H1 (cell line): ENCODE measurements at regions not wholly inside any gene's neighbourhood (a gene's known extent, or its start where the extent isn't known, plus 50 kb on each side); places are given as distances from the start of the nearest gene placed in this dataset.

Source experiments
- CTCF ChIA-PET: fragments of 300-600 bp; sonication (Branson Sonifier 250); formaldehyde crosslinking; loops from one replicate; lab custom pipeline; 2021; ENCODE audit not compliant: partially characterized antibody; lab: Charles Lee
- POLR2A ChIA-PET: fragments of 300-600 bp; sonication (Branson Sonifier 250); formaldehyde crosslinking; loops from one replicate; lab custom pipeline; 2021; ENCODE audit warnings: inconsistent platforms; ENCODE audit not compliant: partially characterized antibody; lab: Charles Lee
- DNase-seq, 2 experiments: peaks; one replicate each; pipeline versions ENCODE4 v3.0.0 to v3.0.0-alpha.2; 2010 to 2022; ENCODE audit warnings: low spot score in 2 of 2, low read depth in 1 of 2, mixed read lengths in 1 of 2
- FAIRE-seq: peaks from 2 replicates; lab custom pipeline; 2011; peaks lifted over from hg19 to GRCh38; lab: Jason Lieb, UNC
- H2AFZ ChIP-seq: 2 replicates; pipeline ENCODE4 v1.8.1; 2012; ENCODE audit warnings: low read length, inconsistent platforms
- H2AK5ac ChIP-seq: 2 replicates; pipeline ENCODE4 v1.6.1; 2013; ENCODE audit warnings: low read depth, low read length
- H2BK120ac ChIP-seq: replicated peaks from 2 replicates; pipeline ENCODE3; 2013; ENCODE audit warnings: low read depth, low read length, inconsistent platforms
- H2BK12ac ChIP-seq: 2 replicates; pipeline ENCODE4 v1.6.1; 2013; ENCODE audit warnings: low read depth, low read length
- H2BK15ac ChIP-seq: 2 replicates; pipeline ENCODE4 v1.6.1; 2013; ENCODE audit warnings: low read length
- H2BK20ac ChIP-seq: 2 replicates; pipeline ENCODE4 v1.6.1; 2013; ENCODE audit warnings: low read length
- H2BK5ac ChIP-seq: 2 replicates; pipeline ENCODE4 v1.6.1; 2013; ENCODE audit warnings: low read depth, low read length
- H3K14ac ChIP-seq: 2 replicates; pipeline ENCODE4 v1.6.1; 2013; ENCODE audit warnings: inconsistent platforms; ENCODE audit not compliant: insufficient read length
- H3K18ac ChIP-seq: 2 replicates; pipeline ENCODE4 v1.6.1; 2013; ENCODE audit warnings: low read length; ENCODE audit errors: extremely low read depth
- H3K23ac ChIP-seq: 2 replicates; pipeline ENCODE4 v1.6.1; 2013; ENCODE audit warnings: inconsistent platforms; ENCODE audit not compliant: insufficient read length
- H3K23me2 ChIP-seq: 2 replicates; pipeline ENCODE4 v1.6.1; 2013; ENCODE audit warnings: low read depth, low read length
- H3K27ac ChIP-seq: 2 replicates; pipeline ENCODE4 v1.6.1; 2011; ENCODE audit warnings: low read depth, low read length, inconsistent platforms
- H3K27me3 ChIP-seq, 4 experiments: replicated peaks in 1 of 4; 1 replicate in 1 of 4; 2 replicates in 3 of 4; pipeline versions ENCODE4 v1.6.1 to v1.8.1; 2011 to 2013; ENCODE audit warnings: low read length in 3 of 4, mild to moderate bottlenecking in 3 of 4, inconsistent platforms in 2 of 4, mixed read lengths in 2 of 4, moderate library complexity in 1 of 4; ENCODE audit not compliant: control insufficient read depth in 3 of 4, insufficient read depth in 3 of 4; ENCODE audit errors: extremely low read depth in 1 of 4
- H3K36me3 ChIP-seq, 4 experiments: 2 replicates each; pipeline versions ENCODE4 v1.6.1 to v1.8.1; 2011 to 2013; ENCODE audit warnings: mild to moderate bottlenecking in 4 of 4, low read length in 3 of 4, moderate library complexity in 2 of 4, control low read depth in 1 of 4, inconsistent platforms in 1 of 4; ENCODE audit not compliant: insufficient read depth in 4 of 4, control insufficient read depth in 2 of 4
- H3K4ac ChIP-seq: replicated peaks from 2 replicates; pipeline ENCODE3; 2013; ENCODE audit warnings: low read length, low read depth, mixed read lengths, inconsistent platforms; ENCODE audit not compliant: insufficient read length
- H3K4me1 ChIP-seq, 4 experiments: replicated peaks in 1 of 4; 1 replicate in 1 of 4; 2 replicates in 3 of 4; pipeline versions ENCODE4 v1.6.1 to v1.8.1; 2011 to 2013; ENCODE audit warnings: low read length in 3 of 4, inconsistent platforms in 2 of 4, mixed read lengths in 1 of 4; ENCODE audit not compliant: insufficient read depth in 4 of 4, control insufficient read depth in 3 of 4
- H3K4me2 ChIP-seq, 2 experiments: 2 replicates each; pipeline versions ENCODE4 v1.6.1 to v1.8.1; 2011 to 2013; ENCODE audit warnings: low read depth in 2 of 2, low read length in 2 of 2, control low read depth in 1 of 2, inconsistent platforms in 1 of 2, mild to moderate bottlenecking in 1 of 2; ENCODE audit not compliant: insufficient read depth in 1 of 2
- H3K4me3 ChIP-seq, 4 experiments: fragments of 200-600, 300-600 bp in 1 of 4; sonication (generic), shearing (Covaris generic), sonication (Bioruptor Twin) in 1 of 4; 2 replicates each; pipeline versions ENCODE4 v1.5.1 to v1.8.1; 2011 to 2016; ENCODE audit warnings: low read length in 4 of 4, low read depth in 3 of 4, control low read depth in 2 of 4, inconsistent platforms in 2 of 4, mild to moderate bottlenecking in 2 of 4, mixed read lengths in 1 of 4, moderate library complexity in 1 of 4; ENCODE audit not compliant: insufficient read depth in 2 of 4; ENCODE audit errors: extremely low read depth in 1 of 4
- H3K56ac ChIP-seq: replicated peaks from 2 replicates; pipeline ENCODE3; 2013; ENCODE audit warnings: low read depth, mild to moderate bottlenecking, mixed read lengths, low read length, inconsistent platforms; ENCODE audit not compliant: insufficient read length
- H3K79me1 ChIP-seq: 2 replicates; pipeline ENCODE4 v1.6.1; 2013; ENCODE audit warnings: low read depth, low read length, control low read depth
- H3K79me2 ChIP-seq, 2 experiments: 2 replicates each; pipeline versions ENCODE4 v1.6.1 to v1.8.1; 2012 to 2013; ENCODE audit warnings: low read length in 2 of 2, mild to moderate bottlenecking in 2 of 2, inconsistent platforms in 1 of 2; ENCODE audit not compliant: insufficient read depth in 2 of 2, control insufficient read depth in 1 of 2
- H3K9ac ChIP-seq, 4 experiments: replicated peaks in 1 of 4; 1 replicate in 1 of 4; 2 replicates in 3 of 4; pipeline versions ENCODE4 v1.6.1 to v1.8.1; 2011 to 2013; ENCODE audit warnings: low read depth in 3 of 4, low read length in 3 of 4, control low read depth in 2 of 4, mild to moderate bottlenecking in 2 of 4, moderate library complexity in 2 of 4, inconsistent platforms in 1 of 4; ENCODE audit errors: extremely low read depth in 1 of 4
- H3K9me3 ChIP-seq, 2 experiments: 2 replicates each; pipeline versions ENCODE4 v1.6.1 to v1.8.1; 2012 to 2013; ENCODE audit warnings: mild to moderate bottlenecking in 2 of 2, moderate library complexity in 2 of 2, control low read depth in 1 of 2, inconsistent platforms in 1 of 2, low read depth in 1 of 2, low read length in 1 of 2, mixed read lengths in 1 of 2; ENCODE audit not compliant: insufficient read depth in 2 of 2
- H4K20me1 ChIP-seq, 2 experiments: replicated peaks in 1 of 2; 2 replicates each; pipeline versions ENCODE3 to v1.8.1; 2011 to 2013; ENCODE audit warnings: inconsistent platforms in 2 of 2, low read length in 2 of 2, mild to moderate bottlenecking in 1 of 2; ENCODE audit not compliant: insufficient read depth in 2 of 2, control insufficient read depth in 1 of 2
- H4K5ac ChIP-seq: 2 replicates; pipeline ENCODE4 v1.6.1; 2013; ENCODE audit warnings: low read length, low read depth, mixed read lengths, inconsistent platforms; ENCODE audit not compliant: insufficient read length
- H4K8ac ChIP-seq: 2 replicates; pipeline ENCODE4 v1.8.0; 2013; ENCODE audit warnings: mild to moderate bottlenecking, moderate library complexity, low read length, inconsistent platforms; ENCODE audit not compliant: insufficient read depth; ENCODE audit errors: extremely low read depth
- H4K91ac ChIP-seq: replicated peaks from 2 replicates; pipeline ENCODE3; 2013; ENCODE audit warnings: low read length, mixed read lengths, inconsistent platforms; ENCODE audit not compliant: insufficient read length
- SIRT6 ChIP-seq: IDR thresholded peaks from one replicate; pipeline ENCODE4 v1.7.1; 2012; ENCODE audit warnings: low read length, inconsistent platforms
- WGBS, 2 experiments: shearing (Covaris generic) in 1 of 2; methylation state at CpG; one replicate each; pipeline versions ENCODE4 v1.1.6 to v1.1.7; 2013 to 2015; ENCODE audit warnings: low lambda C conversion rate in 2 of 2, mixed read lengths in 2 of 2, inconsistent platforms in 1 of 2, low coverage in 1 of 2, missing lambda C conversion rate in 1 of 2; ENCODE audit not compliant: insufficient replicate concordance in 2 of 2, insufficient coverage in 1 of 2, insufficient read length in 1 of 2; ENCODE audit errors: extremely low coverage in 1 of 2, missing lambda C conversion rate in 1 of 2; 5-methylcytosine and 5-hydroxymethylcytosine counted together

GRCh38 chr2:199558156-199558555, 100.4 kb upstream of the SATB2 start:
- Histone ChIP-seq H2BK5ac (no peak overlapping the region), H4K20me1 (no peaks in the 10 kb centered on the region), H2BK120ac (no peak overlapping the region), H4K91ac (no peak overlapping the region), H3K56ac (no peak overlapping the region), H3K79me1 (no peaks in the 10 kb centered on the region), H3K4ac (no peak overlapping the region), H3K27ac (no peak overlapping the region), H3K36me3 (no peaks in the 10 kb centered on the region), H3K4me1 (no peaks in the 10 kb centered on the region), H3K14ac (no peak overlapping the region), H3K18ac (no peak overlapping the region), H3K23ac (no peak overlapping the region), H3K4me2 (no peak overlapping the region), H3K23me2 (no peaks in the 10 kb centered on the region)
- no peak for FAIRE-seq
- POLR2A ChIA-PET: no interaction called here
- no peak for TF ChIP-seq SIRT6
- TF ChIP-seq, all 59 proteins: peak for 0
- Histone ChIP-seq H2AFZ (no peak overlapping the region), H3K9me3 (no peaks in the 10 kb centered on the region), H3K4me3 (no peak overlapping the region), H2AK5ac (no peak overlapping the region), H4K8ac (no peak overlapping the region), H3K9ac (no peak overlapping the region), H2BK12ac (no peak overlapping the region), H3K79me2 (no peaks in the 10 kb centered on the region), H4K5ac (no peak overlapping the region), H3K27me3 (no peaks in the 10 kb centered on the region), H2BK20ac (no peak overlapping the region), H2BK15ac (no peak overlapping the region)
- no peak for DNase-seq
- CTCF ChIA-PET: no interaction called here
- WGBS, 2 experiments: 91% methylated on average over 14 of the region's 14 CpGs; no CpG with 5 or more reads in 1 of the 2 experiments
